Naive thymus-derived CD4-positive, alpha-beta T cell (primary cell): ENCODE measurements at regions not wholly inside any gene's neighbourhood (a gene's known extent, or its start where the extent isn't known, plus 50 kb on each side); places are given as distances from the start of the nearest gene placed in this dataset.

Source experiments
- ATAC-seq: fragments of 150-1000 bp; cut with Tn5 transposase; 2 replicates; pipeline ENCODE4 v1.10.0; 2021; ENCODE audit warnings: mild to moderate bottlenecking, moderate library complexity
- CTCF ChIA-PET: fragments of 350-600 bp; sonication (Branson Sonifier 250); formaldehyde crosslinking; loops from one replicate; lab custom pipeline; 2021; ENCODE audit warnings: antibody characterized with exemption; lab: Charles Lee
- POLR2A ChIA-PET: fragments of 350-600 bp; sonication (Branson Sonifier 250); formaldehyde crosslinking; loops from one replicate; lab custom pipeline; 2021; ENCODE audit warnings: antibody characterized with exemption, inconsistent platforms; lab: Charles Lee
- DNase-seq, 9 donors: peaks; one replicate each; pipeline versions ENCODE4 v3.0.0 to v3.0.0-alpha.2; 2020 to 2022; ENCODE audit warnings: mixed read lengths in 1 of 9
- H3K27ac ChIP-seq: one replicate; pipeline ENCODE4 v1.7.0; 2013; ENCODE audit warnings: mild to moderate bottlenecking, low read depth, low read length, moderate library complexity
- H3K27me3 ChIP-seq, 2 donors: one replicate each; pipeline ENCODE4 v1.7.0; 2013; ENCODE audit warnings: low read length in 2 of 2, mild to moderate bottlenecking in 2 of 2, moderate library complexity in 2 of 2; ENCODE audit not compliant: control insufficient read depth in 2 of 2, insufficient read depth in 2 of 2
- H3K36me3 ChIP-seq, 3 experiments: 1 replicate in 2 of 3; 2 replicates in 1 of 3; pipeline ENCODE4 v1.7.0; 2013; ENCODE audit warnings: low read length in 3 of 3, mild to moderate bottlenecking in 3 of 3, moderate library complexity in 1 of 3; ENCODE audit not compliant: insufficient read depth in 3 of 3, control insufficient read depth in 2 of 3
- H3K4me1 ChIP-seq, 2 donors: one replicate each; pipeline ENCODE4 v1.7.0; 2013; ENCODE audit warnings: low read length in 2 of 2, mild to moderate bottlenecking in 2 of 2, moderate library complexity in 1 of 2; ENCODE audit not compliant: control insufficient read depth in 2 of 2, insufficient read depth in 2 of 2
- H3K4me3 ChIP-seq: 2 replicates; pipeline ENCODE4 v1.7.0; 2013; ENCODE audit warnings: mild to moderate bottlenecking, low read length
- H3K9me3 ChIP-seq, 3 experiments: 1 replicate in 2 of 3; 2 replicates in 1 of 3; pipeline ENCODE4 v1.7.0; 2013; ENCODE audit warnings: low read length in 3 of 3; ENCODE audit not compliant: control insufficient read depth in 2 of 3
- H3K27ac Mint-ChIP-seq, 9 donors: one replicate each; pipeline ENCODE4 v1.8.0; 2020 to 2022; ENCODE audit warnings: mixed read lengths in 9 of 9, mild to moderate bottlenecking in 8 of 9, moderate library complexity in 5 of 9, inconsistent platforms in 2 of 9
- H3K27me3 Mint-ChIP-seq, 5 donors: one replicate each; pipeline ENCODE4 v1.8.0; 2021 to 2022; ENCODE audit warnings: mixed read lengths in 5 of 5, mild to moderate bottlenecking in 1 of 5
- H3K36me3 Mint-ChIP-seq, 5 donors: one replicate each; pipeline ENCODE4 v1.8.0; 2020 to 2022; ENCODE audit warnings: mixed read lengths in 5 of 5, mild to moderate bottlenecking in 3 of 5, inconsistent platforms in 1 of 5
- H3K4me1 Mint-ChIP-seq, 7 donors: one replicate each; pipeline ENCODE4 v1.8.0; 2020 to 2022; ENCODE audit warnings: mixed read lengths in 7 of 7, mild to moderate bottlenecking in 3 of 7, inconsistent platforms in 1 of 7
- H3K4me3 Mint-ChIP-seq, 10 donors: one replicate each; pipeline ENCODE4 v1.8.0; 2020 to 2022; ENCODE audit warnings: mild to moderate bottlenecking in 10 of 10, mixed read lengths in 10 of 10, moderate library complexity in 6 of 10, inconsistent platforms in 2 of 10
- H3K9me3 Mint-ChIP-seq, 11 donors: one replicate each; pipeline ENCODE4 v1.8.0; 2020 to 2022; ENCODE audit warnings: mixed read lengths in 11 of 11, mild to moderate bottlenecking in 4 of 11, inconsistent platforms in 1 of 11, moderate library complexity in 1 of 11
- intact Hi-C, 2 donors: fragments of 100-400 bp; cut with micrococcal nuclease; formaldehyde crosslinking; loops; one replicate each; pipeline ENCODE4 v1.15.1; 2023

DNA sequence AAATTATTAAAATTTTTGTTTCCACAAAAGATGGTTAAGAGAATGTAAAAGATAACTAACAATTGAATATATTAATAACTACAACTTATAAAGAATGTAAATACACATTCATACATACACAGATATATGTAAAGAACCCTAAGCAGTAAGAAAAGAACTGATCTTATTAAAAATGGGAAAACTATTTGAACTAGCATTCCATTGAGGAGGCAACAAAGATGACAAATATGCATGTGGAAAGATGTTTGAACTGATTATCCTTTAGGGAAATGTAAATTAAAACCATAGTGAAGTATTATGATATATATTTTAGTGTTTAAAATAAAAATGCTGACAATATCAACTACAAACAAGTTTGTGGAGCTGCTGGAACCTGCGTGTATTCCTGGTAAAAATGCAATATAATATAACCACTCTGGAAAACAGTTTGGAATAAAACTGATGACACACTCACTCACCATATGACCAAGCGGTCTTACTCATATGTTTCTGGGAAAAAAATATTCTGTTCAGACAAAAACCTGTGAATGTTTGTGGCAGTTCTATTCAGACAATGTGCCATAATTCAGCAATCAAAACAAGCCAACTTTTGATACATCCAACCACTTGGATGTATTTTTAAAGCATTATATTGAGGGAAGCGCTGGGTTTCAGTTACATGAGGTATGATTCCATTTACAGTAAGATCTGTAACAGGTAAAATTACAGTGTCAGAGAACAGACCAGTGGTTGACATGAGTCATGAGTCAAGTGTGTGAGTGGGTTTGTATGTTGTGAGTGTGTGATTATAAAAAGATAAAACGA is 694.4 kb upstream of the SLITRK5 start:
- H3K36me3 Mint-ChIP-seq = no peaks in the 10 kb centered on the region
- DNase-seq (no peak), ATAC-seq (no peak)
- CTCF ChIA-PET = no interaction called here
- no peaks in the 10 kb centered on the region for H3K27me3 Mint-ChIP-seq
- intact Hi-C loops = no loop called here
- no peaks in the 10 kb centered on the region for H3K9me3 ChIP-seq
- H3K27ac Mint-ChIP-seq = no peak overlapping the region
- H3K4me3 Mint-ChIP-seq = no peak overlapping the region
- no peak overlapping the region for H3K4me3 ChIP-seq
- no peaks in the 10 kb centered on the region for H3K27me3 ChIP-seq
- H3K27ac ChIP-seq = no peak overlapping the region
- H3K36me3 ChIP-seq = no peaks in the 10 kb centered on the region
- no peaks in the 10 kb centered on the region for H3K4me1 ChIP-seq
- H3K4me1 Mint-ChIP-seq = no peaks in the 10 kb centered on the region
- POLR2A ChIA-PET = no interaction called here
- H3K9me3 Mint-ChIP-seq = peaks cover 0 to 4% (median 0%) of the 10 kb centered on the region in 11 donors

- intact Hi-C loops = no loop called here
Observed at GRCh38 chr13:86986448-86986847, 684.7 kb upstream of the SLITRK5 start.

GRCh38 chr13:86992251-86992650 is 678.9 kb upstream of the SLITRK5 start:
- H3K9me3 Mint-ChIP-seq = peaks cover 0 to 26% (median 8%) of the 10 kb centered on the region in 11 donors
- CTCF ChIA-PET = no interaction called here
- peaks cover 0 to 9% (median 0%) of the 10 kb centered on the region in 5 donors for H3K36me3 Mint-ChIP-seq

More at GRCh38 chr13:86986448-86986847, 684.7 kb upstream of the SLITRK5 start:
- H3K27me3 Mint-ChIP-seq = no peaks in the 10 kb centered on the region
- no peaks in the 10 kb centered on the region for H3K4me1 ChIP-seq
- no peaks in the 10 kb centered on the region for H3K9me3 ChIP-seq
- no peaks in the 10 kb centered on the region for H3K27me3 ChIP-seq
- no peak overlapping the region for H3K4me3 Mint-ChIP-seq
- H3K36me3 Mint-ChIP-seq = no peaks in the 10 kb centered on the region
- no peak overlapping the region for H3K27ac Mint-ChIP-seq
- no peak for ATAC-seq
- no peak for DNase-seq
- no peaks in the 10 kb centered on the region for H3K36me3 ChIP-seq
- no peak overlapping the region for H3K4me3 ChIP-seq
- POLR2A ChIA-PET = no interaction called here
- no peaks in the 10 kb centered on the region for H3K4me1 Mint-ChIP-seq
- CTCF ChIA-PET = no interaction called here
- peaks cover 0 to 6% (median 0%) of the 10 kb centered on the region in 11 donors for H3K9me3 Mint-ChIP-seq
- H3K27ac ChIP-seq = no peak overlapping the region

GRCh38 chr13:87003265-87003664 is 667.9 kb upstream of the SLITRK5 start:
- ChIA-PET POLR2A (no interaction called here), CTCF (no interaction called here)
- no peaks in the 10 kb centered on the region for H3K27me3 Mint-ChIP-seq
- no peaks in the 10 kb centered on the region for H3K4me1 Mint-ChIP-seq
- Histone ChIP-seq H3K9me3 (no peaks in the 10 kb centered on the region), H3K27ac (no peak overlapping the region), H3K36me3 (no peaks in the 10 kb centered on the region), H3K4me3 (no peak overlapping the region), H3K4me1 (no peaks in the 10 kb centered on the region), H3K27me3 (no peaks in the 10 kb centered on the region)
- H3K9me3 Mint-ChIP-seq = peaks cover 2 to 19% (median 5%) of the 10 kb centered on the region in 11 donors
- no peak overlapping the region for H3K27ac Mint-ChIP-seq
- ATAC-seq (no peak), DNase-seq (no peak)
- intact Hi-C loops = no loop called here
- H3K4me3 Mint-ChIP-seq = no peak overlapping the region
- no peaks in the 10 kb centered on the region for H3K36me3 Mint-ChIP-seq

More at GRCh38 chr13:86992251-86992650, 678.9 kb upstream of the SLITRK5 start:
- no peak for ATAC-seq
- Histone ChIP-seq H3K27me3 (no peaks in the 10 kb centered on the region), H3K9me3 (no peaks in the 10 kb centered on the region), H3K27ac (no peak overlapping the region), H3K36me3 (no peaks in the 10 kb centered on the region), H3K4me1 (no peaks in the 10 kb centered on the region), H3K4me3 (no peak overlapping the region)
- Mint-ChIP-seq H3K27ac (no peak overlapping the region), H3K27me3 (no peaks in the 10 kb centered on the region), H3K4me3 (no peak overlapping the region), H3K4me1 (no peaks in the 10 kb centered on the region)
- DNase-seq = no peak
- POLR2A ChIA-PET = no interaction called here
- intact Hi-C loops = no loop called here

DNA sequence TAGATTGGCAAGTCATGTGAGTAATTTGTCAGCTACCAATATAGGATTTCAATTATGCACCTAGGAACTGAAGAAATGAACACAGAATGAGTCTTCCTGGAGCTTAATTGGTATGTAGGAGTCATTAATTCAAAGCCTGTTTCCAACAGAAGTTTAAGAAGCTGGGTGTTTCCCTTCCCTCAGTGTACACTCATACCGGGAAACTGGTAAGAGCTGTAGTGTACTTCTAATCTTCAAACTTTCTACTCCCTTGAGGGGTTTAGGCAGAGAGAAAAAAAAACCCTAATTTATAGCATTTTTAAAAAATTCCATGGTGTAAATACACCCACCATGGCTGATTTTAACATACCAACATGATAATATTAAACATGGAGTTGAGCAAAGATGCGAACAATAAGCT is 665.7 kb upstream of the SLITRK5 start:
- ChIA-PET POLR2A (no interaction called here), CTCF (no interaction called here)
- intact Hi-C loops = no loop called here
- no peak for DNase-seq
- Histone ChIP-seq H3K4me1 (no peaks in the 10 kb centered on the region), H3K27ac (no peak overlapping the region), H3K27me3 (no peaks in the 10 kb centered on the region), H3K9me3 (no peaks in the 10 kb centered on the region), H3K4me3 (no peak overlapping the region), H3K36me3 (no peaks in the 10 kb centered on the region)
- Mint-ChIP-seq H3K36me3 (no peaks in the 10 kb centered on the region), H3K27ac (no peak overlapping the region), H3K4me3 (no peak overlapping the region), H3K27me3 (no peaks in the 10 kb centered on the region), H3K4me1 (no peaks in the 10 kb centered on the region), H3K9me3 (peaks cover 3 to 16% (median 5%) of the 10 kb centered on the region in 11 donors)
- no peak for ATAC-seq

DNA sequence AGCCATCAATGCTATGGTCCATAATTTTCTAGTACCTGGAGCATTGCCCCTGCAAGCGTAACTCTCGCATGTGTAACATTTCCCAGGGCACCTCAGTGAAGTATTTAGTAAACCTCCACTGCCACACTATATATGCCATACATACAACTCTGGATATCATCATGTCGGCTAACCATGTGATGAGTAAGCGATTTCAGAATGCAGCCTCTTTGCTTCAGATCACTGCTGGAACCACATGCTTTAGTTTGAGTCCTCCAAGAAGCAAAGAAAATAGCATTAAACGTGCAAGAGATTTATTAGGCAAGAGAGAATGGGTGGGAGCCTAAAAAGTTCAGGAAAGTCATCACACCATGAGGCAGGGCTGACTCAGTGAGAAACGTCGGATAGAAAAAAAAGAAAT is 635.6 kb upstream of the SLITRK5 start:
- H3K27ac Mint-ChIP-seq = no peak overlapping the region
- CTCF ChIA-PET = no interaction called here
- no peaks in the 10 kb centered on the region for H3K4me1 ChIP-seq
- no peak overlapping the region for H3K4me3 ChIP-seq
- H3K9me3 Mint-ChIP-seq = peaks cover 0 to 11% (median 5%) of the 10 kb centered on the region in 11 donors
- intact Hi-C loops = no loop called here
- no peaks in the 10 kb centered on the region for H3K4me1 Mint-ChIP-seq
- POLR2A ChIA-PET = no interaction called here
- H3K4me3 Mint-ChIP-seq = no peak overlapping the region
- no peaks in the 10 kb centered on the region for H3K9me3 ChIP-seq
- no peak for ATAC-seq
- H3K36me3 Mint-ChIP-seq = no peaks in the 10 kb centered on the region
- no peaks in the 10 kb centered on the region for H3K27me3 ChIP-seq
- H3K27ac ChIP-seq = no peak overlapping the region
- no peaks in the 10 kb centered on the region for H3K36me3 ChIP-seq
- no peaks in the 10 kb centered on the region for H3K27me3 Mint-ChIP-seq
- no peak for DNase-seq

- Histone ChIP-seq H3K27ac (no peak overlapping the region), H3K4me1 (no peaks in the 10 kb centered on the region), H3K36me3 (no peaks in the 10 kb centered on the region), H3K4me3 (no peak overlapping the region), H3K27me3 (no peaks in the 10 kb centered on the region), H3K9me3 (no peaks in the 10 kb centered on the region)
- peaks cover 2 to 22% (median 10%) of the 10 kb centered on the region in 11 donors for H3K9me3 Mint-ChIP-seq
- H3K36me3 Mint-ChIP-seq = no peaks in the 10 kb centered on the region
- ChIA-PET POLR2A (no interaction called here), CTCF (no interaction called here)
- H3K27ac Mint-ChIP-seq = peak overlapping the region in 1 of 9 donors; percentile 26
- DNase-seq (no peak), ATAC-seq (no peak)
- intact Hi-C loops = no loop called here
- H3K4me1 Mint-ChIP-seq = no peaks in the 10 kb centered on the region
- no peaks in the 10 kb centered on the region for H3K27me3 Mint-ChIP-seq
- no peak overlapping the region for H3K4me3 Mint-ChIP-seq
Observed at GRCh38 chr13:87042946-87043345, 628.2 kb upstream of the SLITRK5 start.
